ENCODE measurements at regions not wholly inside any gene's neighbourhood (a gene's known extent, or its start where the extent isn't known, plus 50 kb on each side); places are given as distances from the start of the nearest gene placed in this dataset.
"Not testable (repeated sequence)": the region's sequence is repeated elsewhere in the genome, so short reads cannot be mapped to it uniquely, and the experiment has no call there.

DNA sequence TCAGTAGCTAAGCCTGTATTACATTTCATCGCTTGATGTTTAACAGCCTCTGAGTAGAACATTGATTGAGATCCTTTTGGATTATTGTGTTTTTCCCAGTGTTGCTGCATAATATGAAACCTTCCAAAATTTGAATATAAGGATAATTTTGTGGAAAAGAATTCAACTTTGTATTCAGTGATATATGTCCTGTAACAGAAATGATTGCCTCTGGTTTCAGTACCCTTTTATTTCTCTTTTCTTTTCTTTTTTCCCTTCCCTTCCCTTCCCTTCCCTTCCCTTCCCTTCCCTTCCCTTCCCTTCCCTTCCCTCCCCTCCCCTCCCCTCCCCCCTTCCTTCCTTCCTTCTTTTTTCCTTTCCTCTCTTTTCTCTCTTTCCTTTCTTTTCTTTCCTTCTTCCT, 74.6 kb downstream of the UTRN start:
- no peak for DNase-seq (ENCODE audit: low read depth in 2 of 2)

DNA sequence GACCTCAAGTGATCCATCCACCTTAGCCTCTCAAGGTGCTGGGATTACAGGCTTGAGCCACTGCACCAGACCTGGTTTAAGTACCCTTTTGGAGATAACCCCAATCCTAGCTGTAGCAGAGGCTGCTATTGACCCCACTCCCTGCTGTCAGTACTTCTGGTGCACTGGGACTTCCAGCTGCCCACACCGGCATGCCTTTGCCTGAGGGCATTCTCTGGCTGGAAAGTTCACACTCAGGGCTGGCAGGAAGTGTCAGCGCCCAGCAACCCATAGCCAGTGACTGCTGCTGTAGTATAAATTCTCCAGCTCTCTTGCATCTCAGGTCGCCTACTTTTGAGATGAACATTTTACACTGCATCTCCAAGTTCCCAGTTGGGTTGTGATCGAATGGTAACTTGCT, 75.3 kb downstream of the UTRN start:
- no peak for DNase-seq (ENCODE audit: low read depth in 2 of 2)

DNA sequence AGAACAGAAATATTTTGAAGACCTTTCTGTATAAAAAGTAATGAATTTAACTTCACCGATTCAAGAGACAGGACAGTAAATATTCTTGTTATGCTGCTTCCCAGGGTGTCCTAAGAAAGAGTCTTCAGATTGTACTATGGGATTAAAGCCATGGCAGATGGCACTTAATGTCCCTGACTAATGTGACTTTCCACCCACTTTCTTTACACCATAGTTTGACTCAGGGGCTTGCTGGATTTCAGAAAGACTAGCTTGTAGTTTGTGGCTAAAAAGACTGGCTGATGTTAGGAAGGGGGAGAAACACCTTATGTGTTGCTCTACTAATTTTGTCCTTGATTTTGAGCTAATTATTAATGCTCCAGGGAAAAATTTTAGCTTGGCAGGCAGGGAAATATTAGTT, 75.9 kb downstream of the UTRN start:
- no peak for DNase-seq (ENCODE audit: low read depth in 2 of 2)

DNA sequence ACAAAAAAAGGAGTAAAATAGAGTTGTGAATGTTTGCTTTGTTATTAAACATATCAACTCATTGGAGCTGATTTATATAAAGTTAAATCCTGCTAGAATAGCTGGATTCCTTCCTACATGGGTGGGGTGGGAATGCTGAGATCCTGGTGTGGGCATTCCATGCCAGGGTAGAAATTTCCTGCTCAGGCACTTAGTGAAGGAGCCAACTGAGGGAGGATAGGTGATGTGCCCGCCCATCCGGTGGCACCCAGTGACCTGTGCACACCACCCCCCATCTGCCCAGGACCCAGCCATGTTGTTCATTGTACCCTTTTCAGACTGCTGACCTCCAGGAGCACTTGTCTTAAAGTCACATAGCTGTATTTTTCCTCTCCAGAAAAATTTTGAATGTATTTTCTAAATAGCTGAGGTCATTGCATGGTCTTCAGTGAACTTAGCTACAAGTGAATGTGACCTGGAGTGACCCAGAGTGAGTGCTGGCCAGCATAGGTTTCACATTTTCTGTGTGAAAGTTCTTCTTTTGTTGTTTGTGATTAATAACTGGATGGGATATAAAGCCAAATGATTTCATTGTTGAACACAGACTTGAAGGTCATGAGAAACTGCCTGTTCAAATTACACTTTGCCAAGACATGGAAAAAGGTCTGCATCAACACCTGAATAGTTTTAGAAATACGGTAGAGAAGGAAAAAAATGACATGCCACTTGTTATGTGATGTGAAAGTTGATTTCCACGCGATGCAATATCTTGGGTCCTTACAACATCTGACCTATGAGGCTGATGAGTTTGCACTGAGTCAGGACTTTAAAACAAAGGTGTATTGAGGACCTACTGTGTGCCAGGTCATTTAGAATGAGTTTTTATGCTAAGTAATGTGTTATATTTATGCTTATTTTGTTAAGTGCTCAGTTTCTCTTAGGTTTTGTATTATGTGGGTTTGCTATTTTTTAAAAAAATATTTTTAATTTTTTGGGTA, 77.2 kb downstream of the UTRN start:
- DNase-seq (ENCODE audit: low read depth in 2 of 2) = no peak

DNA sequence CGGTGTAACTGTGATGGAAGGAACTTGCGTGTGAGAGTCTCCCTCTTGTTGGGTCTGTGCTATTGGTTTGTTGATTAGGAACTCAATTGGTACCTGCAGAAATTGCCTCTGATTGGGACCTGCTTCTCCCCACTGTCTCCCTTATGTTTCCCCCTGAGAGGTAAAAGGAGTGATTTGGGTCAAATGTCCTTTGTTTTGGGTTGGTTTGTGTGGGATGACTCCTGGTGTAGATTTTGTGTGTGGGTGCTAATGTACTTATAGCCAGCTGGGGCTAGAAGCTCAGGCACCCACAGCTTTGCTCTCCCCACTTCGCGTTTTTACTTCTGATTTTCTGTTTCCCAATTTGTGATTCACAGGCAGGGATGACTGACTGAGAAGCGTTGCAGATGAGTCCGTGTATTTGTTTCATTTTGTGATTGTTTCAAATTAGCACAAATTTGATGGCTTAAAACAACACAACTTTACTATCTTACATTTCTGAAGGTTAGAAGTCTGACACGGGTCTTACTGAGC, 79.1 kb downstream of the UTRN start:
- no peak for DNase-seq (ENCODE audit: low read depth in 2 of 2)

DNA sequence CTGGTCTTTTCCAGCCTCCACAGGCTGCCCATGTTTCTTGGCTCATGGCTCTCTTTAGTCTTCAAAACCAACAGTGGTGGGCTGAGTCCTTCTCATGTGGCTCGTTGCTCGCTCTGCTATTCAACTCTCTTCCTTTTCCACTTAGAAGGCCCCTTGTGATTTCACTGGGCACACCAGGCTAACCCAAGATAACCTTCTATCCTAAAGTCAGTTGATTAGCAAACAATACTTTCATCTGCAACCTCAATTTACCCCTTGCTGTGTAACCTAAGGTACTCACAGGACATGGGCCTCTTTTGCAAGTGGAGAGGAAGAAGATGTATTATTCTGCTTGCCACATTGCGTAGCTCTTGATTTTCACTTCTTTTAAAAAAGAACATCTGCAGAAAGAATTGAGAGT, 79.6 kb downstream of the UTRN start:
- no peak for DNase-seq (ENCODE audit: low read depth in 2 of 2)

DNA sequence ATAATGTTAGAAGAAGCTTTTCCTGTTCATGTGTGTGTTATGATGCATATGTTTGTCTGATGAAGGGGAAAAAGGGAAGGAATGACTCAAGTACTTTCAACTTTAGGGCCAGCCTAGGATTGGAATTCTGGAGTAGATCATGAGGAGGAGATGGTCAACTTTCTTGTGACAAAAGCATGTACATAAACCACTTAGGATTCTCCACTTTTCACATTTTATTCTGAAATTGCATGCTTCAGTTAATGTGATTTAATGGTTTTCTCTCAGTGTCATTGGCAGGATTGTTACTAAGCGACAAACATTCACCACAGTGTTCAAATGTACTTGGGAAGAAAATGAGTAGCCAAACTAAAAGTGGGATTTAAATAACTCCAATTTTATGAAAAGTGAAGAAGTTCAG, 80.1 kb downstream of the UTRN start:
- DNase-seq (ENCODE audit: low read depth in 2 of 2) = no peak

DNA sequence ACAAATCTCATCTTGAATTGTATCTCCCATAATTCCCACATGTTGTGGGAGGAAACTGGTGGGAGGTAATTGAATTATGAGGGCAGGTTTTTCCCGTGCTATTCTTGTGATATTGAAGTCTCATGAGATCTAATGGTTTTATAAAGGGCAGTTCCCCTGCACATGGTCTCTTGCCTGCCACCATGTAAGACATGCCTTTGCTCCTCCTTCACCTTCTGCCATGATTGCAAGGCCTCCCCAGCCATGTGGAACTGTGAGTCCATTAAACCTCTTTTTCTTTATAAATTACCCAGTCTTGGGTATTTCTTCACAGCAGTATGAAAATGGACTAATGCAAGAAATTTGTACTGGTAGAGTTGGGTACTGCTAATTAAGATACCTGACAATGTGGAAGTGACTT, 84.6 kb downstream of the UTRN start:
- not testable (repeated sequence) for DNase-seq (ENCODE audit: low read depth in 2 of 2)

DNA sequence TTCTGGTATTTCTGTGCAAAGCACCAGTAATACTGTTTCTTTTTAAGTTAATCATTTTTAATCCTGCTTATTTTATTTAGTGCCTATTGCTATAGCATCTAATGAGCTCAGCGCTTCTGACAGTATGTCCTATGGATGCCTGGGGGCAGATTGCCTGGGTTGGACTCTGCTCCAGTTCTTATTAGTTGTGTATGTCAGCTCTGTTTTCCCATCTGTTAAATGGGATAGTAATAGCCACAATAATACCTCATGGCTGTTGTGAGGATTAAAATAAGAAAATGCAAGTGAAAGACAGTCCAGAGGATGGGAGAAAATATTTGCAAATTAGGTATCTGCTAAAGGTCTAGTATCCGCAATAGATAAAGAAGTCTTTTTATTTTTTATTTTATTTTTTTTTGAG, 87.0 kb downstream of the UTRN start:
- DNase-seq (ENCODE audit: low read depth in 2 of 2) = no peak

DNA sequence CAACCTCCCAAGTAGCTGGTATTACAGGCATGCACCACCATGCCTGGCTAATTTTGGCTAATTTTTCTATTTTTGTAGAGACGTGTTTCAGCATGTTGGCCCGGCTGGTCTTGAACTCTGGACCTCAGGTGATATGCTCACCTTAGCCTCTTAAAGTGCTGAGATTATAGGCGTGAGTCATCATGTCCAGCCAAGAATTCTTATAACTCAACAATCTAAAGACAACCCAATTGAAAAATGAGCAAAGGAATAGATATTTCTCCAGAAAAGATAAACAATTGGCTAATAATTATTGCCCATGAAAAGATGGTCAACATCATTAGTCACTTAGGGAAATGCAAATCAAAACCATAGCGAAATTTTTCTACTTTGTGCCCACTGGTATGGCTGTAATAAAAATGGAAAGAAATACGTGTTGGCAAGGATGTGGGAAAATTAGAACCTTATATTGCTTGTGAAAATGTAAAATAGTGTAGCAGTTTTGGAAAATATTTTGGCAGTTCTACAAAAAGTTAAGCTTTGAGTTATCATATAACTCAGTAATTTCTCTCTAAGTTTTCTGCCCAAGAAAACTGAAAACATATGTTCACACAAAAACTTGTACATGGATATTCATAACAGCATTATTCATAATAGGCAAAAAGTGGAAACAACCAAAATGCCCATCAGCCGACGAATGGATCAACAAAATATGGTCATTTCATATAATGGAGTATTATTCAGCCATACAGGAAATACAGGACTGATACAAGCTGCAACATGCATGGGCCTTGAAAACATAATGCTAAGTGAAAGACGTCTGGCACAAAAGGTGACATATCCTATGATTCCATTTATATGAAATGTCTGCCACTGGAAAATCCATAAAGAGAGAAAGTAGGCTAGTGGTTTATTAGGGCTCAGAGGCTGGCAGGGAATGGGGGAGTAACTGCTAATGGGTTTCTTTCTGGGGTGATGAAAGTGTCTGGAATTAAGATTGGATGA, 87.8 kb downstream of the UTRN start:
- no peak for DNase-seq (ENCODE audit: low read depth in 2 of 2)

DNA sequence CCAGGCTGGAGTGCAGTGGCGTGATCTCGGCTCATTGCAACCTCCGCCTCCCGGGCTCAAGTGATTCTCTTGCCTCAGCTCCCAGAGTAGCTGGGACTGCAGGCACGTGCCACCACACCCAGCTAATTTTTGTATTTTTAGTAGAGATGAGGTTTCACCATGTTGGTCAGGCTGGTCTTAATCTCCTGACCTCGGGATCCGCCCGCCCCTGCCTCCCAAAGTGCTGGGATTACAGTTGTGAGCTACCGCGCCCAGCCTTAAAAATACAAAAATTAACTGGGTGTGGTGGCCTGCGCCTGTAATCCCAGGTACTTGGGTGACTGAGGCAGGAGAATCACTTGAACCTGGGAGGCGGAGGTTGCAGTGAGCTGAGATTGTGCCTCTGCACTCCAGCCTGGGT, 89.4 kb downstream of the UTRN start:
- DNase-seq (ENCODE audit: low read depth in 2 of 2) = not testable (repeated sequence)

DNA sequence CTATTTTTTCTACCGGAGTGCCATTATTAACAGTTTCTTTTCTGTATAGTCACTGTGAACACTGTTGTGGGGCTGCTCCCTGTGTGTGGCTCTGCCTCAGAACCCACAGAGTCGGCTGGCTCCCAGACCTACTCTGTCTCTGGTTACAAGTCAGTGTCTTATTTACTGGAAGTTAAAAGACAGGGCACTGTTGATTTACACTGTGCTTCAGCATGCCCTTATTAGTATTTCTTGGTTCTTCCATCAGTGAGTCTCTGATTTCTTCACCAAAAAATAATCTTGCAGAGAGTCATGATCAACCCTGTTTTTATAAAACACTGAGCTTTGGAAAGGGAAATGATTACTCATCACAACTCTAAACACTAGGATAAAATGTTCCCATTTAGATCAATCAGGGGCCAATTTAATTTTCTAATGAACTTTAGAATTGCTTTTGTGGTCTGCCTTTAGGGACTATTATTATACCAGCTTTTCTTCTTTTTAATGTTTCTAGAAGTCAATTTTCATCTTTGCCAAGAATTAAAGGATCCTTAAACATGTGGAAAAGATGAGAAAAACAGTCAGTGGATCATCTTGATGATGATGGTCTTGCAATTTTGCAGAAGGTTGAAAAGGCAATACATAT, 92.6 kb downstream of the UTRN start:
- DNase-seq (ENCODE audit: low read depth in 2 of 2) = no peak

DNA sequence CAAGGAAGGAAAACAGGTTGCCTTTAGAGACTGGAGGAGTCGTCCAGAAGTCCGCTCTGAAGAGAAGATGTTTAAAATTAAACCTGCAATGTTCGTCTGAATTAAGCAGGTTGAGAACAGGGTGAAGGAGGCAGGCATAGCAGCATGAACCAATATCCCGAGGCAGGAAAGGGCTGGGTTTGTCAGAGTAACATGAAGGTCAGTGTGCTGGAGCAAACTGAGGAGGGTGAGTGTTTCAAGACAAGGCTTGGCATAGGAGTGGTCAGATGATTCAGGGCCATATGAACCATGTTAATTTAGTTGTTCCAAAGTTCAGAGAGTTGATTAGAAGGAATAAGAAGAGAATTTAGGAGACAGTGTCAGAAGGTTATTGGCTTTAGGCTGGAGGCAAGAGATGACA, 93.3 kb downstream of the UTRN start:
- DNase-seq (ENCODE audit: low read depth in 2 of 2) = no peak

DNA sequence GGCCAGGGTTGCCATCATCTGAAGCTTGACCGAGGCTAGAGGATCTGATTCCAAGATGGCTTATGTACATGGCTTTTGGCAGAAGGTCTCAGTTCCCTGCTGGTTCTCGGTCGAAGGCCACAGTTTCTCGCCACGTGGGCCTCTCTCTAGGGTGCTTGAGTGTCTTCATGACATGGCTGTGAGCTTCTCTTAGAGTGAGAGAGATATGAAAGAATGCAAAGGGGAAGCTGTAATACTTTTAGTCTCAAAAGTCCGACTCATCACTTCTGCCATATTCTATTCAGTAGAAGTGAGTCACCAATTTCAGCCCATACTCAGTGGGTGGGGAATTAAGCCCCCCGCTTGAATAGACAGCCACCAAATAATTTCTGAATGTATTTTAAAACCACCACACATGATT, 94.2 kb downstream of the UTRN start:
- DNase-seq (ENCODE audit: low read depth in 2 of 2) = no peak

DNA sequence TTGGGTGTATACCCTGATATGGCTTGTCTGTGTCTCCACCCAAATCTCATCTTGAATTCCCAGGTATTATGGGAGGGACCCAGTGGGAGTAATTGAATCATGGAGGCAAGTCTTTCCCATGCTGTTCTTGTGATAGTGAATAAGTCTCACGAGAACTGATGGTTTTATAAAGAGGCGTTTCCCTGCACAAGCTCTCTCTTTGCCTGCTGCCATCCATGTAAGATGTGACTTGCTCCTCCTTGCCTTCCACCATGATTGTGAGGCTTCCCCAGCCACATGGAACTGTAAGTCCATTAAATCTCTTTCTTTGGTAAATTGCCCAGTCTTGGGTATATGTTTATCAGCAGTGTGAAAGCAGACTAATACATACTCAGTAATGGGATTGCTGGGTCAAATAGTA, 96.4 kb downstream of the UTRN start:
- not testable (repeated sequence) for DNase-seq (ENCODE audit: low read depth in 2 of 2)

DNA sequence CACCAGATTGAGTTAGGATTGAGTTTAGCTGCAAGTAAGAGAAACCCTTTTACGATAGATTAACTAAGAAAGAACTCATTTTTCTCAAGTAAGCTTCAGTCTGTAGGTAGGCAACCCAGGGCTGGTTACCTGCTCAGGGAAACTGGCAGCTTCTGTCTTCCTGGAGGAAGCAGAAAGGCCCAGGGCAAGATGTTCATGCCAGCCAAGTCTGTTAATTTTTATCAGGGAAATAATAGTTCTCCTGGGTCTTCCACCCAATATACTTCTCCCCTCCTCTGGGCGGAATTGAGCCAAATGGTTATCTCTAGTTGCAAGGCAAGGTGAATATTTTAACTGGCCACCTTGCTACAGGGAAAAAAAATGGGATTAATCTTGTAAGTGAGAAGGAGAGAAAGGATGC, 98.2 kb downstream of the UTRN start:
- DNase-seq (ENCODE audit: low read depth in 2 of 2) = no peak

DNA sequence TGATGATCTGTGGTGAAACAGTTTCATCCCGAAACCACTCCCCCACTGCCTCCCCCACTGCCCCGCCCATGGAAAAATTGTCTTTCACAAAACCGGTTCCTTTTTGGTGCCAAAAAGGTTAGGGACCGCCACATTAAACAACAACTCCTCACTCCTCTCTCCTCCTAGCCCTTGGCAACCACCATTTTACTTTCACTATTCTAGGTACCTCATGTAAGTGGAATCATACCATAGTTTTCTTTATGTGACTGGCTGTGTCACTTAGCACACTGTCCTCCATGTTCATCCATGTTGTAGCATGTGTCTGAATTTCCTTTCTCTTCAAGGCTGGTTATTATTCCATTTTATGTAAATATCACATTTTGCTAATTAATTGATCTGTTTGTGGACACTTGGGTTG, 99.3 kb downstream of the UTRN start:
- no peak for DNase-seq (ENCODE audit: low read depth in 2 of 2)

DNA sequence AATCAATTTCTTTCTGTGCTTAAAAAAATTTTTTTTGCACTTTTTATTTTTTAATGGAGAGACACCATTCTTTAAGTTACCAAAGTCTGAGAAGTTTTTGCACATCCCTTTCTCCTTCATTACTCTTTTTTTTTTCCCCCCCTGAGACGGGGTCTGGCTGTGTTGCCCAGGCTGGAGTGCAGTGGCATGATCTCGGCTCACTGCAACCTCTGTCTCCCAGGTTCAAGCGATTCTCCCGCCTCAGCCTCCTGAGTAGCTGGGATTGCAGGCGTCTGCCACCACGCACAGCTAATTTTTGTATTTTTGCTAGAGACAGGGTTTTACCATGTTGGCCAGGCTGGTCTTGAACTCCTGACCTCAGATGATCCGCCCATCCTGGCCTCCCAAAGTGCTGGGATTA, 104.3 kb downstream of the UTRN start:
- not testable (repeated sequence) for DNase-seq (ENCODE audit: low read depth in 2 of 2)

DNA sequence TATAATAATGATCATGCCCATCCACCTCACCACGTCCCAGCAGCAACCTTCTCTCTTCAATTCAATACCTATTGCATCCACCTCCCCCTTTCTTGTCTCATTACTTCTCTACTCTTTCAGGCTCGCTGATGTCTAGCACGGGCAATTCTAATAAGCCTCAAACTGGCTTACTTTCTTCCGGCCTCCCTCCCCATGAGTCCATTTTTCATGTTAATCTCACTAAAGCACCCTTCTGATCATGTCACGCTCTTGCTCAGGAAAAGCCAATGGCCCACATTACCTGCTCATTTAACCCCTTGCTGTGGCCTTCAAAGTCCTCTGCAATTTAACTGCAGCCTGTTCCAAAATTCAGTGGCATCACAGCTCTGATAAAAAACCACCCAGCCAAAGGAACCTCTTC, 105.1 kb downstream of the UTRN start:
- no peak for DNase-seq (ENCODE audit: low read depth in 2 of 2)

DNA sequence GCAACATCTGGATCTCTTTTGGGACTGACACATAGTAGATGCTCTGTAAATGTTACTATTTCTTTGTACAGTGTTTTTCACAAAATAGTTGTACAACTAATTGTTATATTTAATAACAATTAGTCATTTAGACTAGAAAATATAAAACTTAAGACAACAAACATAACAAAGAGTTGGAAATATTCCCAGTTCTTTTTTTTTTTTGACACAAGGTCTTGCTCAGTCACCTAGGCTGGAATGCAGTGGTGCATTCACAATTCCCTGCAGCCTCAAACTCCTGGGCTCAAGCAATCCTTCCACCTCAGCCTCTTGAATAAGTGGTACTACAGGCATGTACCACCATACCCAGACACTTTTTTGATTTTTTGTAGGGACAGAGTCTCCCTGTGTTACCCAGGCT, 105.8 kb downstream of the UTRN start:
- no peak for DNase-seq (ENCODE audit: low read depth in 2 of 2)

DNA sequence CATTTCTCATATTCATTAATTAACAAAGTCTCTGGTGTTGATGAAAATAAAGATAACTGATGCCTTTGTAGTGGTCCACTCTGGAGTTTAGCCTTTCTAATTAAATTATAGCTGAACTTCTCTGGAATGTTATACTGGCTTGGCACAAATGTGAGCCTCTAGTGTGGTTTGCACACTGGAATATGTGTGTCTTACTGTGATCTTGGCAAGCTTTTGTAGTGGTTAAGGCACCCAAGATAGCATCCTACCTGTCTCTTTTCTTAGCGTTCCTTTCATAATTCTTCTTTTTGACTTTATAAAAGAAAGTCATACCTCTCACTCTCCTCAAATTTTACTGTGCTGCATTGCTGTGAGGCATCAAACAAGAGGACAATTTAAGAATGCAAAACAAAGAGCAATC, 107.4 kb downstream of the UTRN start:
- DNase-seq (ENCODE audit: low read depth in 2 of 2) = no peak

DNA sequence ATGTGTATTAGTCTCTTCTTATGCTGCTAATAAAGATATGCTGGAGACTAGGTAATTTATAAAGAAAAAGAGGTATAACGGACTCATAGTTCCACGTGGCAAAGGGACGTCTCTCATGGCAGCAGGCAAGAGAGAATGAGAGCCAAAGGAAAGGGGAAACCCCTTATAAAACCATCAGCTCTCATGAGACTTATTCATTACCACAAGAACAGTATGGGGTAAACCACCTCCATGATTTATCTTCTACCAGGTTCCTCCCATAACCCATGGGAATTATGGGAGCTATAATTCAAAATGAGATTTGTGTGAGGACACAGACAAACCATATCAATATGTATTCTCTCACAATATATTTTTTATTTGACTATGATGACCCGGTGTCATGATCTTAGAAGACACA, 109.1 kb downstream of the UTRN start:
- DNase-seq (ENCODE audit: low read depth in 2 of 2) = no peak

All from stimulated activated CD4-positive, alpha-beta T cell treated with anti-CD3 and anti-CD28 coated beads, Interleukin-1b, Interleukin-23, amount 100 ng/mL, for 1 hour (primary cell).